ENCODE measurements at regions not wholly inside any gene's neighbourhood (a gene's known extent, or its start where the extent isn't known, plus 50 kb on each side); places are given as distances from the start of the nearest gene placed in this dataset.

GRCh38 chr3:10655105-10655504, 149.7 kb upstream of the ATP2B2 start:
- POLR2A ChIA-PET, result no interaction called here

More at GRCh38 chr3:10655105-10655504, 149.7 kb upstream of the ATP2B2 start:
- TF ChIP-seq RAD21 (IDR thresholded peaks at IDR 0.05; ENCODE audit: low read depth) (no peak), ZBTB33 (IDR thresholded peaks at IDR 0.05; ENCODE audit: extremely low read depth, insufficient replicate concordance, low read length) (no peak), ATF3 (IDR thresholded peaks at IDR 0.05) (no peak), REST (IDR thresholded peaks at IDR 0.05; ENCODE audit: low read depth) (no peak), CEBPB (IDR thresholded peaks at IDR 0.05; ENCODE audit: low read depth) (no peak), EZH2phosphoT487 (IDR thresholded peaks at IDR 0.05; ENCODE audit: borderline replicate concordance) (no peak), SRF (IDR thresholded peaks at IDR 0.05; ENCODE audit: low read depth) (no peak), TCF7L2 (IDR thresholded peaks at IDR 0.05; ENCODE audit: borderline replicate concordance, extremely low read depth, insufficient read depth, insufficient read length) (no peak), CBX3 (IDR thresholded peaks at IDR 0.05; ENCODE audit: low read depth) (no peak), SIN3A (IDR thresholded peaks at IDR 0.05; ENCODE audit: low read depth) (no peak), JUND (IDR thresholded peaks at IDR 0.05) (no peak), EGR1 (IDR thresholded peaks at IDR 0.05; ENCODE audit: low read depth) (no peak), EZH2 (IDR thresholded peaks at IDR 0.05) (no peak), CTCF (IDR thresholded peaks at IDR 0.05 in 2 of 3, conservative IDR thresholded peaks at IDR 0.05 in 1 of 3; ENCODE audit: borderline replicate concordance in 1 of 3, insufficient read depth in 1 of 3, low read depth in 2 of 3, low read length in 2 of 3) (no peak), ELF1 (IDR thresholded peaks at IDR 0.05; ENCODE audit: borderline replicate concordance, low read depth) (no peak), POLR2A (IDR thresholded peaks at IDR 0.05; ENCODE audit: borderline replicate concordance, extremely low read depth, insufficient read depth, insufficient read length) (no peak)
- no peak overlapping the region for H3K9ac ChIP-seq (ENCODE audit: low read length)
- no peaks in the 10 kb centered on the region for H3K36me3 ChIP-seq (ENCODE audit: control insufficient read depth in 1 of 2, insufficient read depth in 2 of 2, low read length in 2 of 2)
- no peak overlapping the region for H2AFZ ChIP-seq (ENCODE audit: low read depth, low read length, poor library complexity, severe bottlenecking)
- no peak overlapping the region for H3K27ac ChIP-seq (ENCODE audit: low read depth, low read length)
- no peak overlapping the region for H3K4me3 ChIP-seq (replicated peaks in 1 of 2; ENCODE audit: low read depth in 1 of 2, low read length in 2 of 2)
- H3K4me2 ChIP-seq (ENCODE audit: low read length), result no peak overlapping the region
- H3K9me2 ChIP-seq (ENCODE audit: insufficient read depth), result no peaks in the 10 kb centered on the region
- intact Hi-C loops (cut with micrococcal nuclease), result no loop called here
- DNase-seq (ENCODE audit: low read depth, low spot score) (no peak), ATAC-seq (no peak)
- H3K9me3 ChIP-seq (ENCODE audit: control insufficient read depth in 1 of 2, insufficient read depth in 1 of 2, low read depth in 1 of 2, low read length in 2 of 2), result no peaks in the 10 kb centered on the region
- BruUV-seq (replicated peaks), result no TSS peak
- CTCF ChIA-PET, result no interaction called here
- H3K4me1 ChIP-seq (ENCODE audit: control insufficient read depth in 1 of 2, insufficient read depth in 2 of 2, low read length in 2 of 2), result no peaks in the 10 kb centered on the region
- H3K79me2 ChIP-seq (ENCODE audit: insufficient read depth, low read length), result no peaks in the 10 kb centered on the region
- RAD21 ChIA-PET (ENCODE audit: low non-redundant PET in 1 of 2, low total read pairs in 2 of 2, uncharacterized antibody in 2 of 2, unreplicated experiment in 2 of 2), result no interaction called here
- no peaks in the 10 kb centered on the region for H4K20me1 ChIP-seq (ENCODE audit: insufficient read depth)
- H3K27me3 ChIP-seq (ENCODE audit: insufficient read depth, low read length), result peaks cover 35% of the 10 kb centered on the region

Data from HCT116 (cell line).